ENCODE measurements at regions not wholly inside any gene's neighbourhood (a gene's known extent, or its start where the extent isn't known, plus 50 kb on each side); places are given as distances from the start of the nearest gene placed in this dataset.
"Not testable (repeated sequence)": the region's sequence is repeated elsewhere in the genome, so short reads cannot be mapped to it uniquely, and the experiment has no call there.

GRCh38 chr2:144904612-144905011, 384.7 kb upstream of the ZEB2 start:
- peaks cover 0 to 4% (median 0%) of the 10 kb centered on the region in 5 experiments for H3K9me3 ChIP-seq (ENCODE audit: control extremely low read depth in 1 of 5, control insufficient read depth in 4 of 5, insufficient read depth in 2 of 5, low read depth in 1 of 5, low read length in 4 of 5)
- no peaks in the 10 kb centered on the region for H3K27me3 ChIP-seq (replicated peaks in 2 of 5; ENCODE audit: control insufficient read depth in 4 of 5, insufficient read depth in 5 of 5, low read length in 4 of 5)
- ChIA-PET CTCF (interaction anchor here (0.6 kb wide), 1 partner anchor 25 kb away, joined by 3 read pairs; no protein-coding TSS in a partner anchor), POLR2A (no interaction called here)
- H3K4me3 ChIP-seq (ENCODE audit: control insufficient read depth in 1 of 7, extremely low read depth in 1 of 7, insufficient read depth in 4 of 7, low read depth in 2 of 7, low read length in 6 of 7): no peak overlapping the region
- H3K27ac ChIP-seq (ENCODE audit: insufficient read depth in 1 of 2, low read depth in 1 of 2, low read length in 2 of 2, poor library complexity in 1 of 2, severe bottlenecking in 2 of 2): no peak overlapping the region
- H3K4me1 ChIP-seq (ENCODE audit: control extremely low read depth in 1 of 4, control insufficient read depth in 4 of 4, insufficient read depth in 4 of 4, low read length in 3 of 4): no peaks in the 10 kb centered on the region
- 100% methylated on average over 2 of the region's 3 CpGs for WGBS (ENCODE audit: insufficient coverage)
- DNase-seq: no peak
- H3K36me3 ChIP-seq (ENCODE audit: control insufficient read depth in 4 of 4, insufficient read depth in 4 of 4, low read length in 3 of 4): no peaks in the 10 kb centered on the region

- CTCF ChIA-PET; DNase-seq; H3K27ac ChIP-seq (ENCODE audit: insufficient read depth in 1 of 2, low read depth in 1 of 2, low read length in 2 of 2, poor library complexity in 1 of 2, severe bottlenecking in 2 of 2); H3K4me3 ChIP-seq (ENCODE audit: control insufficient read depth in 1 of 7, extremely low read depth in 1 of 7, insufficient read depth in 4 of 7, low read depth in 2 of 7, low read length in 6 of 7); H3K9me3 ChIP-seq (ENCODE audit: control extremely low read depth in 1 of 5, control insufficient read depth in 4 of 5, insufficient read depth in 2 of 5, low read depth in 1 of 5, low read length in 4 of 5); H3K27me3 ChIP-seq (replicated peaks in 2 of 5; ENCODE audit: control insufficient read depth in 4 of 5, insufficient read depth in 5 of 5, low read length in 4 of 5); H3K36me3 ChIP-seq (ENCODE audit: control insufficient read depth in 4 of 4, insufficient read depth in 4 of 4, low read length in 3 of 4); H3K4me1 ChIP-seq (ENCODE audit: control extremely low read depth in 1 of 4, control insufficient read depth in 4 of 4, insufficient read depth in 4 of 4, low read length in 3 of 4); POLR2A ChIA-PET: not testable (repeated sequence)
- 96% methylated on average over 14 of the region's 19 CpGs for WGBS (ENCODE audit: insufficient coverage)
These were observed 383.1 kb upstream of the ZEB2 start for GRCh38 chr2:144903045-144903444.

GRCh38 chr2:144901386-144901785, 381.5 kb upstream of the ZEB2 start:
- H3K27ac ChIP-seq (ENCODE audit: insufficient read depth in 1 of 2, low read depth in 1 of 2, low read length in 2 of 2, poor library complexity in 1 of 2, severe bottlenecking in 2 of 2); DNase-seq; H3K27me3 ChIP-seq (replicated peaks in 2 of 5; ENCODE audit: control insufficient read depth in 4 of 5, insufficient read depth in 5 of 5, low read length in 4 of 5); H3K9me3 ChIP-seq (ENCODE audit: control extremely low read depth in 1 of 5, control insufficient read depth in 4 of 5, insufficient read depth in 2 of 5, low read depth in 1 of 5, low read length in 4 of 5); CTCF ChIA-PET; POLR2A ChIA-PET; H3K4me1 ChIP-seq (ENCODE audit: control extremely low read depth in 1 of 4, control insufficient read depth in 4 of 4, insufficient read depth in 4 of 4, low read length in 3 of 4); H3K36me3 ChIP-seq (ENCODE audit: control insufficient read depth in 4 of 4, insufficient read depth in 4 of 4, low read length in 3 of 4); H3K4me3 ChIP-seq (ENCODE audit: control insufficient read depth in 1 of 7, extremely low read depth in 1 of 7, insufficient read depth in 4 of 7, low read depth in 2 of 7, low read length in 6 of 7): not testable (repeated sequence)
- no CpG with 5 or more reads among the region's 4 CpGs for WGBS (ENCODE audit: insufficient coverage)

- no CpG with 5 or more reads among the region's 1 CpG for WGBS (ENCODE audit: insufficient coverage)
- CTCF ChIA-PET: no interaction called here
These were observed 376.4 kb upstream of the ZEB2 start for GRCh38 chr2:144896341-144896740.

GRCh38 chr2:144894612-144895599, 375.0 kb upstream of the ZEB2 start:
- Histone ChIP-seq H3K27me3 (replicated peaks in 2 of 5; ENCODE audit: control insufficient read depth in 4 of 5, insufficient read depth in 5 of 5, low read length in 4 of 5) (no peaks in the 10 kb centered on the region), H3K27ac (ENCODE audit: insufficient read depth in 1 of 2, low read depth in 1 of 2, low read length in 2 of 2, poor library complexity in 1 of 2, severe bottlenecking in 2 of 2) (no peak overlapping the region), H3K4me1 (ENCODE audit: control extremely low read depth in 1 of 4, control insufficient read depth in 4 of 4, insufficient read depth in 4 of 4, low read length in 3 of 4) (peaks cover 0 to 4% (median 4%) of the 10 kb centered on the region in 4 experiments), H3K9me3 (ENCODE audit: control extremely low read depth in 1 of 5, control insufficient read depth in 4 of 5, insufficient read depth in 2 of 5, low read depth in 1 of 5, low read length in 4 of 5) (no peaks in the 10 kb centered on the region), H3K36me3 (ENCODE audit: control insufficient read depth in 4 of 4, insufficient read depth in 4 of 4, low read length in 3 of 4) (no peaks in the 10 kb centered on the region), H3K4me3 (ENCODE audit: control insufficient read depth in 1 of 7, extremely low read depth in 1 of 7, insufficient read depth in 4 of 7, low read depth in 2 of 7, low read length in 6 of 7) (no peak overlapping the region)
- DNase-seq: peak in 1 of 3 donors; percentile 2
- 100% methylated on average over 1 of the region's 8 CpGs for WGBS (ENCODE audit: insufficient coverage)
- POLR2A ChIA-PET: interaction anchor here (0.7 kb wide), 1 partner anchor 680 kb away, joined by 3 read pairs; no protein-coding TSS in a partner anchor
- CTCF ChIA-PET: interaction anchor here (0.6 kb wide), 1 partner anchor 12 kb away, joined by 3 read pairs; no protein-coding TSS in a partner anchor

More at GRCh38 chr2:144896341-144896740, 376.4 kb upstream of the ZEB2 start:
- POLR2A ChIA-PET: interaction anchor here (0.7 kb wide), 1 partner anchor 129 kb away, joined by 4 read pairs; no protein-coding TSS in a partner anchor
- Histone ChIP-seq H3K27me3 (replicated peaks in 2 of 5; ENCODE audit: control insufficient read depth in 4 of 5, insufficient read depth in 5 of 5, low read length in 4 of 5) (no peaks in the 10 kb centered on the region), H3K9me3 (ENCODE audit: control extremely low read depth in 1 of 5, control insufficient read depth in 4 of 5, insufficient read depth in 2 of 5, low read depth in 1 of 5, low read length in 4 of 5) (no peaks in the 10 kb centered on the region), H3K4me1 (ENCODE audit: control extremely low read depth in 1 of 4, control insufficient read depth in 4 of 4, insufficient read depth in 4 of 4, low read length in 3 of 4) (no peaks in the 10 kb centered on the region), H3K4me3 (ENCODE audit: control insufficient read depth in 1 of 7, extremely low read depth in 1 of 7, insufficient read depth in 4 of 7, low read depth in 2 of 7, low read length in 6 of 7) (no peak overlapping the region), H3K27ac (ENCODE audit: insufficient read depth in 1 of 2, low read depth in 1 of 2, low read length in 2 of 2, poor library complexity in 1 of 2, severe bottlenecking in 2 of 2) (no peak overlapping the region), H3K36me3 (ENCODE audit: control insufficient read depth in 4 of 4, insufficient read depth in 4 of 4, low read length in 3 of 4) (no peaks in the 10 kb centered on the region)
- no peak for DNase-seq

- ChIA-PET POLR2A (no interaction called here), CTCF (no interaction called here)
- Histone ChIP-seq H3K27me3 (replicated peaks in 2 of 5; ENCODE audit: control insufficient read depth in 4 of 5, insufficient read depth in 5 of 5, low read length in 4 of 5) (no peaks in the 10 kb centered on the region), H3K27ac (ENCODE audit: insufficient read depth in 1 of 2, low read depth in 1 of 2, low read length in 2 of 2, poor library complexity in 1 of 2, severe bottlenecking in 2 of 2) (no peak overlapping the region), H3K9me3 (ENCODE audit: control extremely low read depth in 1 of 5, control insufficient read depth in 4 of 5, insufficient read depth in 2 of 5, low read depth in 1 of 5, low read length in 4 of 5) (no peaks in the 10 kb centered on the region), H3K36me3 (ENCODE audit: control insufficient read depth in 4 of 4, insufficient read depth in 4 of 4, low read length in 3 of 4) (no peaks in the 10 kb centered on the region), H3K4me1 (ENCODE audit: control extremely low read depth in 1 of 4, control insufficient read depth in 4 of 4, insufficient read depth in 4 of 4, low read length in 3 of 4) (peaks cover 0 to 4% (median 4%) of the 10 kb centered on the region in 4 experiments), H3K4me3 (ENCODE audit: control insufficient read depth in 1 of 7, extremely low read depth in 1 of 7, insufficient read depth in 4 of 7, low read depth in 2 of 7, low read length in 6 of 7) (no peak overlapping the region)
- 100% methylated on average over 3 of the region's 4 CpGs for WGBS (ENCODE audit: insufficient coverage)
- no peak for DNase-seq
These were observed 373.5 kb upstream of the ZEB2 start for GRCh38 chr2:144893464-144893863.

- H3K9me3 ChIP-seq (ENCODE audit: control extremely low read depth in 1 of 5, control insufficient read depth in 4 of 5, insufficient read depth in 2 of 5, low read depth in 1 of 5, low read length in 4 of 5): peaks cover 0 to 2% (median 0%) of the 10 kb centered on the region in 5 experiments
- no peaks in the 10 kb centered on the region for H3K36me3 ChIP-seq (ENCODE audit: control insufficient read depth in 4 of 4, insufficient read depth in 4 of 4, low read length in 3 of 4)
- no peak overlapping the region for H3K27ac ChIP-seq (ENCODE audit: insufficient read depth in 1 of 2, low read depth in 1 of 2, low read length in 2 of 2, poor library complexity in 1 of 2, severe bottlenecking in 2 of 2)
- DNase-seq: peak; percentile 67 to 87 (median 80)
- H3K4me3 ChIP-seq (ENCODE audit: control insufficient read depth in 1 of 7, extremely low read depth in 1 of 7, insufficient read depth in 4 of 7, low read depth in 2 of 7, low read length in 6 of 7): no peak overlapping the region
- no peaks in the 10 kb centered on the region for H3K27me3 ChIP-seq (replicated peaks in 2 of 5; ENCODE audit: control insufficient read depth in 4 of 5, insufficient read depth in 5 of 5, low read length in 4 of 5)
- 0% methylated on average over 1 of the region's 1 CpG for WGBS (ENCODE audit: insufficient coverage)
- ChIA-PET CTCF (interaction anchor here (0.5 to 1.1 kb wide), 3 partner anchors 232 to 426 kb away, joined by 3 read pairs; no protein-coding TSS in a partner anchor), POLR2A (interaction anchor here (0.6 kb wide), 1 partner anchor 16 kb away, joined by 3 read pairs; no protein-coding TSS in a partner anchor)
- peaks cover 0 to 4% (median 4%) of the 10 kb centered on the region in 4 experiments for H3K4me1 ChIP-seq (ENCODE audit: control extremely low read depth in 1 of 4, control insufficient read depth in 4 of 4, insufficient read depth in 4 of 4, low read length in 3 of 4)
These were observed 370.9 kb upstream of the ZEB2 start for GRCh38 chr2:144890828-144891227.

Data from common myeloid progenitor, CD34-positive (primary cell).